DMS 273 treated with DMSO at 0.1 percent for 48 hours (cell line): ENCODE measurements at regions not wholly inside any gene's neighbourhood (a gene's known extent, or its start where the extent isn't known, plus 50 kb on each side); places are given as distances from the start of the nearest gene placed in this dataset.
"Not testable (repeated sequence)": the region's sequence is repeated elsewhere in the genome, so short reads cannot be mapped to it uniquely, and the experiment has no call there.

Experiments
- DNase-seq: peaks from one replicate; lab custom pipeline; 2025; lab: John Stamatoyannopoulos, UW

- no peak for DNase-seq
Observed at GRCh38 chr1:98575955-98576354, 85.6 kb upstream of the SNX7 start.

GRCh38 chr1:98565951-98566350 lies 95.6 kb upstream of the SNX7 start:
- no peak for DNase-seq

DNA sequence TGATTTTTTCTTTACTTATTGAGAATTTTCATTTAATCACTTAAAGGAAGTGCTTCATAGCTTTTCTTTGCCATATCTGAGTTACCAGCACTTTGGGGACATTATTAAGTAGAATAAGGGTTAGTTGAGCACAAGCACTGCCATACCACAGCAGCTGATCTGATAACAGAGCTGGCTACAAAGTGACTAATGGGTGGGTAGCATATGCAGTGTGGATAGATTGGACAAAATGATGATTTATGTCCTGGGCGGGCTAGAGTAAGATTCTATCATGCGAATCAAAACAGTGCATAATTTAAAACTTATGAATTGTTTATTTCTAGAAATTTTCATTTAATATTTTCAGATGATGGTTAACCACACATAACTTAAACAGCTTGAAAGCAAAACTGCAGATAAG lies 102.2 kb upstream of the SNX7 start:
- DNase-seq: no peak

- no peak for DNase-seq
Observed at GRCh38 chr1:98557895-98558294, 103.6 kb upstream of the SNX7 start.

DNA sequence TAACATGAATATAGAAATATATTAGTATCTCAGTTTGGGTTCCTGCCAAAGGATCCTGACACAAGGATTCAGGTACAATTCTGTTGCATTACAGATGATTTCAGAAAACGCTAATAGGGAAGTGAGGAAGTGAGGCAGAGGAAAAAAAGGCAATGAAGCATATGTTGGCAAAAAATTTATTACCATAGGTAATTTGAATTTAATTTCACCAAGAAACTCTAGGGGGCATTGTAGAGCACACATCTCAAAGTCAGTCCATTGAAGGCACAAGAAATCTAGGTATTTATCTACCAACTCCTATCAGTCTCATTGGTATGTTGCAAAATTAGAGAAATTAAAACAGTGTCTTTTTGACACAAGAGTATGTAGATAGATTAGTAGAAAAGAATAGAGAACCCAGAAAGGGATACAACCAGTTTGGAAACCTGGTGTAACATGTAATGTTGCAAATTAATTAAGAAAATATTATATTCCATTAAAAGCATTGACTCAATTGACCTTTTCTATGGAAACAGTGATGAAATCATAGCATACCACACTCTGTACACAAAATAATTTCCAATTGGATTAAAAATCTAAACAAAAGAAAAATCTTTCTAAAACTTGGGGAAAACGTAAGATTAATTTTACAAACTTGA lies 104.9 kb upstream of the SNX7 start:
- DNase-seq: peak; percentile 49

DNA sequence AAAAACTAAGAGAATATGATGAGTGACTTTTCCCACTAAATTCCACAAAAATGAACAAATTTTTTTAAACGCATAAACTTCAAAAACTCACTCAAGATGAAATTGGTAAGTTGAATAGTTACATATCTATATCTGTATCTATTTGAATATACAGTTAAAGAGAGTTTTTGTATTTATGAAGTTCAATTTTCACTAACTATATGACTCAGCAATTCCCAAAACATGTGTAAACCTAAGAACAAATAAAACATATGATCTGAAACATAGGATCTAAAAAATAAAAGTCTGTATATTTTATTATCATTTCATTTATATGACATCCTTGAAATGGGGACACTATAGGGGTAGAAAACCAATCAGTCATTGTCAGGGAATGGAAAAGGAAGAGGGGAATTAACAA lies 105.7 kb upstream of the SNX7 start:
- no peak for DNase-seq

- DNase-seq: not testable (repeated sequence)
Observed at GRCh38 chr1:98552576-98553074, 108.9 kb upstream of the SNX7 start.

GRCh38 chr1:98550076-98550475 lies 111.4 kb upstream of the SNX7 start:
- no peak for DNase-seq

GRCh38 chr1:98546319-98546718 lies 115.2 kb upstream of the SNX7 start:
- no peak for DNase-seq

- DNase-seq: no peak
Observed at GRCh38 chr1:98538106-98538505, 123.4 kb upstream of the SNX7 start.

GRCh38 chr1:98523256-98523655 lies 138.3 kb upstream of the SNX7 start:
- no peak for DNase-seq

DNA sequence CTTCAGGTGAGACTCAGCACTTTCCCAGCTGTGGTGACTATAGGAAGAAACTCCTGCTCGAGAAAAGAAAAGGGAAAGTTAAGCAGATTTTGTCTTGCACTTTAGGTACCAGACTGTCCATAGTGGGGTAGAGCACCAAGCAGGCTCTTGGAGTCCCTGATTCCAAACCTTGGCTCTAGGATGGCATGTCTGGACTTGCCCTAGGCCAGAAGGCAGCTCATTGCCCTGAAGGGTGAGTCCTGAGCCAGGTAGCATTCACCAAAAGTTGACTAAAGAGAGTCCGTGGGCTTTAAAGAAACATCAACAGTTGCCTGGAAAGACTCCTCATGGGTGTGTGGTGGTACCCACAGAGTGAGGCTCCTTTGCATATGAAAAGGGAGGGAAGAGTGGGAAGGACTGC lies 145.2 kb upstream of the SNX7 start:
- no peak for DNase-seq

GRCh38 chr1:98515744-98516143 lies 145.8 kb upstream of the SNX7 start:
- no peak for DNase-seq

- DNase-seq: not testable (repeated sequence)
Observed at GRCh38 chr1:98512216-98512615, 149.3 kb upstream of the SNX7 start.

DNA sequence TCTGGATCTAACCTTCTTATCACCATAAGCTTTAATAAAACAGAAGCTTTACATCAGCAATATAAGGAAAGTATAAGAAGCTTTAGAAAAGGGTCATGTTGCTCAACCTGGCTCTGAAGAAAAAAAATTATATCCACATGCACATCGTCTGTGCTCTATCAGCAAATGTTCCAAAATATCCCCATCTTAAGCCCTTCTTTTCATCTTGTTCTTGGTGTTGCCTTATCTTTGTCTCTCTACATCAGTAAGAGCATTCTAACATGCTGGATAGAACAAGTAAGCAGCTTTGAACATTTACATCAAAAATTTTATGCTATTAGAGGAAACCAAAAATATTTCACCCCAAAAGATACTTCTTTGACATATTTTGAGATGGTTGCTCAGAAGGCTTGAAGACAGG lies 157.8 kb upstream of the SNX7 start:
- DNase-seq: no peak

DNA sequence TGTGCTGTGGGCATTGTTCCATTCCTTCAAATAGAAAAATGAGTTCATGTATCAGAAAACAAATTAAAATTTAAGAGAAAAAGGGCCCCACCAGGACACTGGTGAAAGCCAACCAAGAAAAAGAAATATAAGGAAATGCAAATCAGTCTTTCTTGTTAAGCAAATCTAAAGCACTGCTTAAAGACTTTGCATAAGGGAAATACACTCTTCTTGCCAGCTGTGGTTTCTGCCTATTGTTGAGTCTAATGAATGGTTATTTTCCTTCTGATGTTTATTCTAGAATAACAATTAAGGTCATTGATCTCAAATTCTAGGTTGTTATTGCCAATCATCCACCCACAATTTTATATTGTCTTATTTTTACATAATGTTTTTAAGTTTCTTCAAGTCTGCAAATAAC lies 158.6 kb upstream of the SNX7 start:
- DNase-seq: no peak

GRCh38 chr1:98500324-98500723 lies 161.2 kb upstream of the SNX7 start:
- no peak for DNase-seq

GRCh38 chr1:98498651-98499050 lies 162.9 kb upstream of the SNX7 start:
- DNase-seq: no peak

DNA sequence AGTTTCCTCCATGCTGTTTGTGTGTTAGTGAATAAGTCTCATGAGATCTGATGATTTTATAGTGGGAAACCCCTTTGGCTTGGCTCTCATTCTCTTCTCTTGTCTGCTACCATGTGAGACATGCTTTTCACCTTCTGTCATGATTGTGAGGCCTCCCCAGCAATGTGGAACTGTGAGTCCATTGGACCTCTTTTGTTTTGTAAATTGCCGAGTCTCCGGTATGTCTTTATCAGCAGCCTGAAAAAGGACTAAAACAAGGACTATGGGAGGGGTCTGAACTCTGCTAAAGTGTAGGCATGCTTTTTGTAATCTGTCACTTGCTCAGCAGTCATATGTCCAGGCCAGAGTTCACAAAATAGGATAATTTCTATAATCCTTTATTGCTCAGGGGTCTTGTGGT lies 164.0 kb upstream of the SNX7 start:
- no peak for DNase-seq

DNA sequence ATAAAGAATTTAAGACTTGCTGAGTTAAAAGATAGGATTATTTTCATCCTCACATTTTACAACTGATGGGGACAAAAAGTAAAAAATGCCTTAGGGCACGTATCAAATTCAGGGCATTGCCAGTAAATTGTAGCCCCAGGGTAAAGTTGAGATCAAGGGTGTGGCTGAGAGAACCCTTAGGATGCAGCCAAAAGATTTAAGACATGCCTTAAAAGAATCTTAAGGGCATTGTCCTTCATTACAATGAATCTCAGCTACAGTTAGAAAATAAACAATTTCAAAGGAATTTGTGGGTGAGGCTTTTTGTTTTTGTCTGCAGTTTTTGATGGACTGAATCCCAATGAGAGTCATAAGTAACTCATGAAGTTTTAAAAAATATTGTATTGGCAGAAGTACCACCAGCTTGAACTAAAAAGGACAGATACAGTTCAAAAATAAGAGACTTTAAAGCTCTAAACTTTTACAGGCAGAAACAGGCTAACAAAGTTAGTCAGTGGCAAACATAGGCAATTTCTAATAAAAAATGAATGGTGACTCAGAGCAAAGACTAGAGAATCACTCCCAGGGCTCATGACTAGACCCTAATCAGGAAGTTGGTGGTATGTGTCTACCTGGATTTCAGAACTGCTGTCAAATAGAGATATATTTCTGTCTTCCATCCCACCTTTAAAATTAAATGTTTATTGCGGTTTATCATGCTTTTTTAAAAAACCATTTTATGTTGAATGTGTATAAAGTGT lies 165.1 kb upstream of the SNX7 start:
- DNase-seq: no peak

- DNase-seq: no peak
Observed at GRCh38 chr1:98493469-98493868, 168.1 kb upstream of the SNX7 start.

GRCh38 chr1:98490099-98490498 lies 171.4 kb upstream of the SNX7 start:
- DNase-seq: no peak

GRCh38 chr1:98487620-98488019 lies 173.9 kb upstream of the SNX7 start:
- DNase-seq: no peak

- DNase-seq: no peak
Observed at GRCh38 chr1:98482611-98483010, 178.9 kb upstream of the SNX7 start.
